Sciatic nerve (tissue), 2 donors: ENCODE measurements at regions not wholly inside any gene's neighbourhood (a gene's known extent, or its start where the extent isn't known, plus 50 kb on each side); places are given as distances from the start of the nearest gene placed in this dataset.

Source experiments
- ATAC-seq: fragments of 200-7000 bp; cut with Tn5 transposase; one replicate; pipeline ENCODE4 v1.9.1; 2020; ENCODE audit warnings: mild to moderate bottlenecking, moderate library complexity
- DNase-seq: peaks from one replicate; pipeline ENCODE4 v3.0.0-alpha.2; 2020; ENCODE audit warnings: low spot score
- intact Hi-C: fragments of 100-400 bp; cut with DNase I; formaldehyde crosslinking; loops from one replicate; pipeline ENCODE4 v1.14.2; 2022
- donor health status: DM: no; HTN: no; CAD: no.
- donor health status: DM: no; HTN: no; CAD: no.

- no peak for ATAC-seq
- DNase-seq, result no peak
- intact Hi-C loops, result no loop called here
Measured at GRCh38 chr20:37643400-37643799, 50.4 kb upstream of the CTNNBL1 start.

GRCh38 chr20:37642246-37642645 lies 51.6 kb upstream of the CTNNBL1 start:
- DNase-seq, result no peak
- intact Hi-C loops, result no loop called here
- no peak for ATAC-seq

GRCh38 chr20:37640600-37641561 lies 52.9 kb upstream of the CTNNBL1 start:
- DNase-seq (no peak), ATAC-seq (no peak)
- intact Hi-C loops, result no loop called here

GRCh38 chr20:37638527-37638926 lies 55.3 kb upstream of the CTNNBL1 start:
- intact Hi-C loops, result no loop called here
- DNase-seq (no peak), ATAC-seq (no peak)

GRCh38 chr20:37636977-37637376 lies 56.9 kb upstream of the CTNNBL1 start:
- no peak for ATAC-seq
- intact Hi-C loops, result no loop called here
- no peak for DNase-seq

- intact Hi-C loops, result no loop called here
- DNase-seq, result no peak
- no peak for ATAC-seq
Measured at GRCh38 chr20:37636212-37636975, 57.4 kb upstream of the CTNNBL1 start.

GRCh38 chr20:37630993-37631392 lies 62.8 kb upstream of the CTNNBL1 start:
- ATAC-seq, result no peak
- intact Hi-C loops, result no loop called here
- DNase-seq, result no peak

- ATAC-seq (no peak), DNase-seq (no peak)
- intact Hi-C loops, result no loop called here
Measured at GRCh38 chr20:37630166-37630565, 63.7 kb upstream of the CTNNBL1 start.

GRCh38 chr20:37627767-37628130 lies 66.1 kb upstream of the CTNNBL1 start:
- intact Hi-C loops, result loop anchor here (1.0 kb wide), 1 partner anchor 21 kb away; no protein-coding TSS in a partner anchor
- no peak for ATAC-seq
- DNase-seq, result no peak

- intact Hi-C loops, result loop anchor here (1.0 kb wide), 1 partner anchor 21 kb away; no protein-coding TSS in a partner anchor
- DNase-seq (no peak), ATAC-seq (peak; percentile 49)
Measured at GRCh38 chr20:37627060-37627766, 66.6 kb upstream of the CTNNBL1 start.

GRCh38 chr20:37624963-37625362 lies 68.9 kb upstream of the CTNNBL1 start:
- DNase-seq, result no peak
- intact Hi-C loops, result no loop called here
- ATAC-seq, result no peak

- intact Hi-C loops, result no loop called here
- DNase-seq, result no peak
- no peak for ATAC-seq
Measured at GRCh38 chr20:37622728-37623127, 71.1 kb upstream of the CTNNBL1 start.

- DNase-seq (no peak), ATAC-seq (no peak)
- intact Hi-C loops, result no loop called here
Measured at GRCh38 chr20:37619496-37619895, 74.3 kb upstream of the CTNNBL1 start.

- no peak for ATAC-seq
- intact Hi-C loops, result no loop called here
- DNase-seq, result no peak
Measured at GRCh38 chr20:37616110-37616425, 77.8 kb upstream of the CTNNBL1 start.

GRCh38 chr20:37615340-37616109 lies 78.3 kb upstream of the CTNNBL1 start:
- intact Hi-C loops, result no loop called here
- no peak for DNase-seq
- no peak for ATAC-seq

GRCh38 chr20:37611852-37612251 lies 82.0 kb upstream of the CTNNBL1 start:
- no peak for DNase-seq
- no peak for ATAC-seq
- intact Hi-C loops, result no loop called here

GRCh38 chr20:37611346-37611745 lies 82.5 kb upstream of the CTNNBL1 start:
- intact Hi-C loops, result no loop called here
- ATAC-seq, result no peak
- DNase-seq, result no peak

GRCh38 chr20:37610203-37610798 lies 82.6 kb upstream of the BLCAP start:
- intact Hi-C loops, result no loop called here
- DNase-seq (no peak), ATAC-seq (no peak)

- DNase-seq, result no peak
- intact Hi-C loops, result no loop called here
- ATAC-seq, result no peak
Measured at GRCh38 chr20:37602634-37603033, 75.0 kb upstream of the BLCAP start.
